Endothelial cell of umbilical vein (primary cell): ENCODE measurements at regions not wholly inside any gene's neighbourhood (a gene's known extent, or its start where the extent isn't known, plus 50 kb on each side); places are given as distances from the start of the nearest gene placed in this dataset.

Experiments used
- BruUV-seq: library from RNA; stranded (reverse); fragments of 400-500 nt; replicated peaks from 2 replicates; lab custom pipeline; 2021; lab: Mats Ljungman, UMichigan
- CTCF ChIA-PET: fragments of 300-600, 350-600 bp; sonication (Branson Sonifier 250); formaldehyde crosslinking; loops from one replicate; lab custom pipeline; 2021; ENCODE audit warnings: antibody characterized with exemption, inconsistent platforms; lab: Charles Lee
- POLR2A ChIA-PET: fragments of 300-600, 350-600 bp; sonication (Branson Sonifier 250); formaldehyde crosslinking; loops from one replicate; lab custom pipeline; 2021; ENCODE audit warnings: antibody characterized with exemption, inconsistent platforms; lab: Charles Lee
- DNase-seq: peaks from one replicate; pipeline ENCODE4 v3.0.0-alpha.2; 2011; ENCODE audit warnings: low read depth, low spot score
- FAIRE-seq: peaks from 2 replicates; lab custom pipeline; 2011; peaks lifted over from hg19 to GRCh38; lab: Jason Lieb, UNC
- H2AFZ ChIP-seq: 2 replicates; pipeline ENCODE4 v1.6.0; 2012; ENCODE audit warnings: low read depth, low read length, control low read depth, inconsistent platforms
- H3K27ac ChIP-seq: 2 replicates; pipeline ENCODE4 v1.5.1; 2011; ENCODE audit warnings: low read depth, mild to moderate bottlenecking, control low read depth, low read length, moderate library complexity; ENCODE audit not compliant: insufficient read depth
- H3K27me3 ChIP-seq, 2 experiments: 2 replicates each; pipeline versions ENCODE4 v1.6.0 to v1.6.1; 2011; ENCODE audit warnings: low read length in 2 of 2, mixed read lengths in 1 of 2; ENCODE audit not compliant: control insufficient read depth in 2 of 2, insufficient read depth in 2 of 2
- H3K36me3 ChIP-seq, 2 experiments: 2 replicates in 1 of 2; 3 replicates in 1 of 2; pipeline ENCODE4 v1.5.1; 2011; ENCODE audit warnings: low read length in 2 of 2, mild to moderate bottlenecking in 1 of 2, moderate library complexity in 1 of 2; ENCODE audit not compliant: control insufficient read depth in 2 of 2, insufficient read depth in 2 of 2; ENCODE audit errors: extremely low read depth in 1 of 2
- H3K4me1 ChIP-seq: 3 replicates; pipeline ENCODE4 v1.5.1; 2011; ENCODE audit warnings: mild to moderate bottlenecking, low read length; ENCODE audit not compliant: control insufficient read depth, insufficient read depth; ENCODE audit errors: extremely low read depth
- H3K4me2 ChIP-seq: 2 replicates; pipeline ENCODE4 v1.6.1; 2011; ENCODE audit warnings: low read length, control low read depth, mixed read lengths; ENCODE audit not compliant: insufficient read depth
- H3K4me3 ChIP-seq, 3 experiments: fragments of 200-600 bp in 1 of 3; sonication (generic), shearing (Covaris generic) in 1 of 3; replicated peaks in 1 of 3; 2 replicates each; pipeline ENCODE4 v1.5.1; 2011 to 2016; ENCODE audit warnings: control low read depth in 3 of 3, low read length in 3 of 3, mild to moderate bottlenecking in 2 of 3, inconsistent platforms in 1 of 3, low read depth in 1 of 3, moderate library complexity in 1 of 3; ENCODE audit not compliant: insufficient read depth in 1 of 3
- H3K79me2 ChIP-seq: 2 replicates; pipeline ENCODE4 v1.6.0; 2012; ENCODE audit warnings: low read length, inconsistent platforms; ENCODE audit not compliant: control insufficient read depth, insufficient read depth
- H3K9ac ChIP-seq: replicated peaks from 2 replicates; pipeline ENCODE3; 2011; ENCODE audit warnings: low read length, control low read depth; ENCODE audit not compliant: insufficient read depth; ENCODE audit errors: extremely low read depth
- H3K9me1 ChIP-seq: replicated peaks from 3 replicates; pipeline ENCODE4 v1.6.0; 2011; ENCODE audit warnings: mild to moderate bottlenecking, low read length; ENCODE audit not compliant: control insufficient read depth, insufficient read depth; ENCODE audit errors: extremely low read depth
- H3K9me3 ChIP-seq: replicated peaks from 2 replicates; pipeline ENCODE4 v1.5.1; 2012; ENCODE audit warnings: low read length, inconsistent platforms; ENCODE audit not compliant: control insufficient read depth, insufficient read depth
- H4K20me1 ChIP-seq: replicated peaks from 2 replicates; pipeline ENCODE3; 2011; ENCODE audit warnings: mild to moderate bottlenecking, low read length; ENCODE audit not compliant: control insufficient read depth, insufficient read depth; ENCODE audit errors: extremely low read depth
- EZH2 ChIP-seq: IDR thresholded peaks from 2 replicates; pipeline ENCODE4 v1.6.1; 2012; ENCODE audit warnings: borderline replicate concordance, low read depth, mild to moderate bottlenecking, moderate library complexity, low read length, inconsistent platforms; ENCODE audit not compliant: severe bottlenecking
- FOS ChIP-seq: IDR thresholded peaks from 2 replicates; pipeline ENCODE4 v1.6.1; 2011; ENCODE audit warnings: mild to moderate bottlenecking, low read length, moderate library complexity, borderline replicate concordance; ENCODE audit not compliant: insufficient read depth
- GATA2 ChIP-seq: IDR thresholded peaks from 2 replicates; pipeline ENCODE4 v1.7.0; 2011; ENCODE audit warnings: low read depth, mild to moderate bottlenecking, moderate library complexity, mixed read lengths, low read length; ENCODE audit not compliant: insufficient read length, insufficient read depth
- JUN ChIP-seq: IDR thresholded peaks from 2 replicates; pipeline ENCODE4 v1.6.1; 2011; ENCODE audit warnings: borderline replicate concordance, low read depth; ENCODE audit not compliant: insufficient read length, insufficient read depth
- MAX ChIP-seq: IDR thresholded peaks from 2 replicates; pipeline ENCODE4 v1.6.1; 2011; ENCODE audit not compliant: insufficient read depth, insufficient read length
- MYC ChIP-seq: IDR thresholded peaks from one replicate; pipeline ENCODE4 v1.6.1; 2011; ENCODE audit warnings: mild to moderate bottlenecking, low read depth, low read length
- POLR2A ChIP-seq: IDR thresholded peaks from 2 replicates; pipeline ENCODE4 v1.6.1; 2012; ENCODE audit warnings: low read depth, mild to moderate bottlenecking, control low read depth, low read length
- POLR2AphosphoS5 ChIP-seq: IDR thresholded peaks from 2 replicates; pipeline ENCODE4 v1.6.1; 2012; ENCODE audit warnings: low read depth, mild to moderate bottlenecking, control low read depth, low read length, moderate library complexity; ENCODE audit not compliant: insufficient read depth
- dilution Hi-C: fragments of 300-500 bp; cut with MboI; formaldehyde crosslinking; loops from one replicate; pipeline ENCODE4 v1.15.0; 2019; ENCODE audit warnings: low sequenced_read_pairs; ENCODE audit not compliant: extremely low pct_ligation_motif_present
- intact Hi-C: fragments of 100-400 bp; cut with micrococcal nuclease; formaldehyde crosslinking; loops from one replicate; pipeline ENCODE4 v1.10.0; 2022
- TF ChIP-seq, protein P1 (sequence below), 2 donors: IDR thresholded peaks; 1 replicate in 1 of 2; 2 replicates in 1 of 2; pipeline ENCODE4 v1.5.1; 2011; ENCODE audit warnings: low read length in 2 of 2, mild to moderate bottlenecking in 2 of 2, moderate library complexity in 2 of 2, control low read depth in 1 of 2, inconsistent platforms in 1 of 2, low read depth in 1 of 2; ENCODE audit not compliant: insufficient read depth in 1 of 2; ENCODE audit errors: extremely low read depth in 1 of 2

GRCh38 chr5:161042443-161042842 is 190.4 kb upstream of the ATP10B start:
- ChIA-PET POLR2A (no interaction called here), CTCF (no interaction called here)
- H3K9me3 ChIP-seq = peaks cover 2% of the 10 kb centered on the region
- FAIRE-seq (no peak), DNase-seq (no peak)
- no peak overlapping the region for H3K27ac ChIP-seq
- no peaks in the 10 kb centered on the region for H3K79me2 ChIP-seq
- H3K4me3 ChIP-seq = no peak overlapping the region
- H3K9me1 ChIP-seq = no peaks in the 10 kb centered on the region
- intact Hi-C loops = no loop called here
- BruUV-seq = no TSS peak
- no peak overlapping the region for H3K9ac ChIP-seq
- TF ChIP-seq GATA2 (no peak), EZH2 (no peak), POLR2A (no peak)
- dilution Hi-C loops = no loop called here
- no peaks in the 10 kb centered on the region for H3K4me1 ChIP-seq
- no peaks in the 10 kb centered on the region for H3K27me3 ChIP-seq
- H2AFZ ChIP-seq = no peak overlapping the region
- H3K4me2 ChIP-seq = no peak overlapping the region
- H4K20me1 ChIP-seq = no peaks in the 10 kb centered on the region
- no peaks in the 10 kb centered on the region for H3K36me3 ChIP-seq

- FAIRE-seq = no peak
- no peaks in the 10 kb centered on the region for H3K9me1 ChIP-seq
These were observed 188.8 kb upstream of the ATP10B start for GRCh38 chr5:161040818-161041217.

More at GRCh38 chr5:161040818-161041217, 188.8 kb upstream of the ATP10B start:
- H3K9ac ChIP-seq = no peak overlapping the region
- DNase-seq = no peak
- no peak overlapping the region for H3K4me3 ChIP-seq
- no peak overlapping the region for H3K4me2 ChIP-seq
- POLR2A ChIA-PET = no interaction called here
- dilution Hi-C loops (no loop called here), intact Hi-C loops (no loop called here)
- peaks cover 2% of the 10 kb centered on the region for H3K9me3 ChIP-seq
- no TSS peak for BruUV-seq
- no peaks in the 10 kb centered on the region for H3K4me1 ChIP-seq
- H3K36me3 ChIP-seq = no peaks in the 10 kb centered on the region
- no peaks in the 10 kb centered on the region for H3K79me2 ChIP-seq
- H4K20me1 ChIP-seq = no peaks in the 10 kb centered on the region
- H2AFZ ChIP-seq = no peak overlapping the region
- H3K27me3 ChIP-seq = no peaks in the 10 kb centered on the region
- no peak overlapping the region for H3K27ac ChIP-seq
- CTCF ChIA-PET = no interaction called here
- no peak for TF ChIP-seq MYC
- no peak for TF ChIP-seq JUN
- TF ChIP-seq FOS = no peak
- TF ChIP-seq EZH2 = no peak
- TF ChIP-seq POLR2A = no peak
- TF ChIP-seq, protein P1, sequence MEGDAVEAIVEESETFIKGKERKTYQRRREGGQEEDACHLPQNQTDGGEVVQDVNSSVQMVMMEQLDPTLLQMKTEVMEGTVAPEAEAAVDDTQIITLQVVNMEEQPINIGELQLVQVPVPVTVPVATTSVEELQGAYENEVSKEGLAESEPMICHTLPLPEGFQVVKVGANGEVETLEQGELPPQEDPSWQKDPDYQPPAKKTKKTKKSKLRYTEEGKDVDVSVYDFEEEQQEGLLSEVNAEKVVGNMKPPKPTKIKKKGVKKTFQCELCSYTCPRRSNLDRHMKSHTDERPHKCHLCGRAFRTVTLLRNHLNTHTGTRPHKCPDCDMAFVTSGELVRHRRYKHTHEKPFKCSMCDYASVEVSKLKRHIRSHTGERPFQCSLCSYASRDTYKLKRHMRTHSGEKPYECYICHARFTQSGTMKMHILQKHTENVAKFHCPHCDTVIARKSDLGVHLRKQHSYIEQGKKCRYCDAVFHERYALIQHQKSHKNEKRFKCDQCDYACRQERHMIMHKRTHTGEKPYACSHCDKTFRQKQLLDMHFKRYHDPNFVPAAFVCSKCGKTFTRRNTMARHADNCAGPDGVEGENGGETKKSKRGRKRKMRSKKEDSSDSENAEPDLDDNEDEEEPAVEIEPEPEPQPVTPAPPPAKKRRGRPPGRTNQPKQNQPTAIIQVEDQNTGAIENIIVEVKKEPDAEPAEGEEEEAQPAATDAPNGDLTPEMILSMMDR (IDR thresholded peaks at IDR 0.05; ENCODE audit: extremely low read depth in 1 of 2, insufficient read depth in 1 of 2, low read depth in 1 of 2, low read length in 2 of 2) = no peak
- no peak for TF ChIP-seq GATA2
- no peak for TF ChIP-seq MAX
- TF ChIP-seq POLR2AphosphoS5 = no peak
